ENCODE measurements at regions not wholly inside any gene's neighbourhood (a gene's known extent, or its start where the extent isn't known, plus 50 kb on each side); places are given as distances from the start of the nearest gene placed in this dataset.

- H3K4me3 ChIP-seq (ENCODE audit: low read depth in 2 of 2, low read length in 2 of 2): no peak overlapping the region
- H3K27ac ChIP-seq (ENCODE audit: low read length): no peak overlapping the region
- TF ChIP-seq REST (IDR thresholded peaks at IDR 0.05; ENCODE audit: insufficient read depth in 1 of 2, low read depth in 2 of 2, low read length in 1 of 2): no peak
- no peak for TF ChIP-seq CTCF (IDR thresholded peaks at IDR 0.05)
- no peak for TF ChIP-seq TCF7L2 (IDR thresholded peaks at IDR 0.05; ENCODE audit: low read depth, low read length)
- TF ChIP-seq POLR2AphosphoS5 (IDR thresholded peaks at IDR 0.05; ENCODE audit: low read depth, low read length): no peak
- no peak for TF ChIP-seq SIN3A (IDR thresholded peaks at IDR 0.05; ENCODE audit: borderline replicate concordance, insufficient read depth, low read depth, low read length)
- in situ Hi-C loops (cut with HindIII; ENCODE audit: low pct_unique_long_range_greater_than_20kb, low sequenced_read_pairs) (no loop called here), intact Hi-C loops (cut with micrococcal nuclease; ENCODE audit: unreplicated experiment) (no loop called here)
- no peaks in the 10 kb centered on the region for H3K9me3 ChIP-seq (ENCODE audit: control insufficient read depth, insufficient read depth, low read depth, low read length)
- no peaks in the 10 kb centered on the region for H3K27me3 ChIP-seq (ENCODE audit: control insufficient read depth, insufficient read depth, low read length)
- DNase-seq (ENCODE audit: low read depth, low spot score): no peak
- H3K4me1 ChIP-seq (ENCODE audit: control insufficient read depth, insufficient read depth, low read length): no peaks in the 10 kb centered on the region
- ATAC-seq: no peak
- no TSS peak for BruUV-seq (replicated peaks)
- H3K36me3 ChIP-seq (ENCODE audit: control insufficient read depth, insufficient read depth, low read length): no peaks in the 10 kb centered on the region
- ChIA-PET POLR2A (interaction anchor here (0.6 to 0.7 kb wide), 2 partner anchors 10 to 106 kb away, joined by 4 to 7 read pairs; no protein-coding TSS in a partner anchor), CTCF (interaction anchor here (0.7 kb wide), 1 partner anchor 83 kb away, joined by 13 read pairs; no protein-coding TSS in a partner anchor)
Observed at GRCh38 chr15:77715860-77716259, 83.1 kb upstream of the LINGO1 start.

GRCh38 chr15:77715051-77715450 lies 82.3 kb upstream of the LINGO1 start:
- ATAC-seq (no peak), DNase-seq (ENCODE audit: low read depth, low spot score) (no peak)
- in situ Hi-C loops (cut with HindIII; ENCODE audit: low pct_unique_long_range_greater_than_20kb, low sequenced_read_pairs) (no loop called here), intact Hi-C loops (cut with micrococcal nuclease; ENCODE audit: unreplicated experiment) (no loop called here)
- ChIA-PET CTCF (no interaction called here), POLR2A (no interaction called here)
- no TSS peak for BruUV-seq (replicated peaks)
- H3K4me3 ChIP-seq (ENCODE audit: low read depth in 2 of 2, low read length in 2 of 2): no peak overlapping the region
- no peaks in the 10 kb centered on the region for H3K27me3 ChIP-seq (ENCODE audit: control insufficient read depth, insufficient read depth, low read length)
- no peak overlapping the region for H3K27ac ChIP-seq (ENCODE audit: low read length)
- H3K4me1 ChIP-seq (ENCODE audit: control insufficient read depth, insufficient read depth, low read length): no peaks in the 10 kb centered on the region
- H3K9me3 ChIP-seq (ENCODE audit: control insufficient read depth, insufficient read depth, low read depth, low read length): no peaks in the 10 kb centered on the region
- no peak for TF ChIP-seq REST (IDR thresholded peaks at IDR 0.05; ENCODE audit: insufficient read depth in 1 of 2, low read depth in 2 of 2, low read length in 1 of 2)
- TF ChIP-seq CTCF (IDR thresholded peaks at IDR 0.05): no peak
- no peak for TF ChIP-seq SIN3A (IDR thresholded peaks at IDR 0.05; ENCODE audit: borderline replicate concordance, insufficient read depth, low read depth, low read length)
- no peak for TF ChIP-seq TCF7L2 (IDR thresholded peaks at IDR 0.05; ENCODE audit: low read depth, low read length)
- no peak for TF ChIP-seq POLR2AphosphoS5 (IDR thresholded peaks at IDR 0.05; ENCODE audit: low read depth, low read length)
- no peaks in the 10 kb centered on the region for H3K36me3 ChIP-seq (ENCODE audit: control insufficient read depth, insufficient read depth, low read length)

Data from Panc1 (cell line).